ENCODE measurements at regions not wholly inside any gene's neighbourhood (a gene's known extent, or its start where the extent isn't known, plus 50 kb on each side); places are given as distances from the start of the nearest gene placed in this dataset.

- TF ChIP-seq, protein P1, sequence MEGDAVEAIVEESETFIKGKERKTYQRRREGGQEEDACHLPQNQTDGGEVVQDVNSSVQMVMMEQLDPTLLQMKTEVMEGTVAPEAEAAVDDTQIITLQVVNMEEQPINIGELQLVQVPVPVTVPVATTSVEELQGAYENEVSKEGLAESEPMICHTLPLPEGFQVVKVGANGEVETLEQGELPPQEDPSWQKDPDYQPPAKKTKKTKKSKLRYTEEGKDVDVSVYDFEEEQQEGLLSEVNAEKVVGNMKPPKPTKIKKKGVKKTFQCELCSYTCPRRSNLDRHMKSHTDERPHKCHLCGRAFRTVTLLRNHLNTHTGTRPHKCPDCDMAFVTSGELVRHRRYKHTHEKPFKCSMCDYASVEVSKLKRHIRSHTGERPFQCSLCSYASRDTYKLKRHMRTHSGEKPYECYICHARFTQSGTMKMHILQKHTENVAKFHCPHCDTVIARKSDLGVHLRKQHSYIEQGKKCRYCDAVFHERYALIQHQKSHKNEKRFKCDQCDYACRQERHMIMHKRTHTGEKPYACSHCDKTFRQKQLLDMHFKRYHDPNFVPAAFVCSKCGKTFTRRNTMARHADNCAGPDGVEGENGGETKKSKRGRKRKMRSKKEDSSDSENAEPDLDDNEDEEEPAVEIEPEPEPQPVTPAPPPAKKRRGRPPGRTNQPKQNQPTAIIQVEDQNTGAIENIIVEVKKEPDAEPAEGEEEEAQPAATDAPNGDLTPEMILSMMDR (IDR thresholded peaks at IDR 0.05), result no peak
- TF ChIP-seq EZH2 (IDR thresholded peaks at IDR 0.05) (no peak), EZH2phosphoT487 (IDR thresholded peaks at IDR 0.05) (no peak)
These were observed 584.8 kb downstream of the TSN start for GRCh38 chr2:122340246-122340645.

Data from neural progenitor cell (in vitro differentiated cells).